GM23338 (cell line): ENCODE measurements at regions not wholly inside any gene's neighbourhood (a gene's known extent, or its start where the extent isn't known, plus 50 kb on each side); places are given as distances from the start of the nearest gene placed in this dataset.

Experiments used
- ATAC-seq: fragments of 200-7000 bp; cut with Tn5 transposase; 3 replicates; pipeline ENCODE4 v1.9.1; 2020
- DNase-seq: peaks from one replicate; pipeline ENCODE4 v3.0.0-alpha.2; 2015; ENCODE audit warnings: low spot score
- H2AFZ ChIP-seq: fragments of 200-600 bp; sonication (generic); 2 replicates; pipeline ENCODE4 v1.8.0; 2016; ENCODE audit warnings: antibody characterized with exemption, mild to moderate bottlenecking, moderate library complexity
- H3F3A ChIP-seq: fragments of 200-600 bp; sonication (generic); replicated peaks from 2 replicates; pipeline ENCODE4 v1.8.0; 2017; ENCODE audit warnings: antibody characterized with exemption, mixed run types, low read depth
- H3K27ac ChIP-seq: fragments of 200-600 bp; sonication (generic); 2 replicates; pipeline ENCODE4 v1.6.1; 2016; ENCODE audit warnings: low read depth
- H3K27me3 ChIP-seq: fragments of 200-600 bp; sonication (generic); 2 replicates; pipeline ENCODE4 v1.8.0; 2016; ENCODE audit warnings: mild to moderate bottlenecking, mixed run types, moderate library complexity; ENCODE audit not compliant: insufficient read depth
- H3K36me3 ChIP-seq: fragments of 200-600 bp; sonication (generic); 2 replicates; pipeline ENCODE4 v1.8.0; 2016; ENCODE audit warnings: mild to moderate bottlenecking; ENCODE audit not compliant: insufficient read depth
- H3K4me1 ChIP-seq: fragments of 200-600 bp; sonication (generic); 2 replicates; pipeline ENCODE4 v1.8.0; 2016; ENCODE audit warnings: mild to moderate bottlenecking, moderate library complexity; ENCODE audit not compliant: insufficient read depth
- H3K4me2 ChIP-seq: fragments of 200-600 bp; sonication (generic); 2 replicates; pipeline ENCODE4 v1.7.1; 2017; ENCODE audit warnings: mixed run types
- H3K4me3 ChIP-seq: fragments of 200-600 bp; sonication (generic); 2 replicates; pipeline ENCODE4 v1.6.1; 2016; ENCODE audit warnings: mixed run types
- H3K79me2 ChIP-seq: fragments of 200-600 bp; sonication (generic); replicated peaks from 2 replicates; pipeline ENCODE4 v1.8.0; 2017; ENCODE audit warnings: mild to moderate bottlenecking; ENCODE audit not compliant: insufficient read depth
- H3K9me2 ChIP-seq: fragments of 200-600 bp; sonication (generic); 2 replicates; pipeline ENCODE4 v1.8.0; 2017; ENCODE audit not compliant: insufficient read depth
- H4K20me1 ChIP-seq: fragments of 200-600 bp; sonication (generic); replicated peaks from 2 replicates; pipeline ENCODE4 v1.8.0; 2017; ENCODE audit warnings: mild to moderate bottlenecking; ENCODE audit not compliant: insufficient read depth
- H3K27ac Mint-ChIP-seq: 2 replicates; pipeline ENCODE4 v1.8.0; 2020; ENCODE audit warnings: inconsistent platforms, mild to moderate bottlenecking, moderate library complexity, mixed read lengths
- H3K27me3 Mint-ChIP-seq: 3 replicates; pipeline ENCODE4 v1.8.0; 2022; ENCODE audit warnings: low read depth, mild to moderate bottlenecking, moderate library complexity, mixed read lengths, inconsistent platforms; ENCODE audit not compliant: insufficient read depth, poor library complexity
- H3K36me3 Mint-ChIP-seq: 3 replicates; pipeline ENCODE4 v1.8.0; 2021; ENCODE audit warnings: low read depth, mild to moderate bottlenecking, inconsistent platforms, moderate library complexity, mixed read lengths
- H3K4me1 Mint-ChIP-seq: 3 replicates; pipeline ENCODE4 v1.8.0; 2020; ENCODE audit warnings: mild to moderate bottlenecking, inconsistent platforms, mixed read lengths
- H3K4me3 Mint-ChIP-seq: 3 replicates; pipeline ENCODE4 v1.8.0; 2021; ENCODE audit warnings: moderate library complexity, mild to moderate bottlenecking, inconsistent platforms, mixed read lengths
- H3K9me3 Mint-ChIP-seq: 3 replicates; pipeline ENCODE4 v1.8.0; 2020; ENCODE audit warnings: moderate library complexity, mild to moderate bottlenecking, inconsistent platforms, mixed read lengths
- CREB1 ChIP-seq: fragments of 250-450 bp; sonication (Bioruptor Pico); IDR thresholded peaks from 2 replicates; pipeline ENCODE4 v1.5.0; 2020; ENCODE audit warnings: low read depth, mild to moderate bottlenecking, moderate library complexity
- CTCF ChIP-seq, 2 experiments: fragments of 200-600 bp in 1 of 2; sonication (generic) in 1 of 2; conservative IDR thresholded peaks; 2 replicates each; pipeline versions ENCODE4 v1.5.1 to v1.6.1; 2016 to 2017; ENCODE audit warnings: antibody characterized with exemption in 2 of 2, low read depth in 2 of 2, mild to moderate bottlenecking in 2 of 2, moderate library complexity in 1 of 2
- ETS1 ChIP-seq: IDR thresholded peaks from 2 replicates; pipeline ENCODE4 v1.6.1; 2016; ENCODE audit warnings: antibody characterized with exemption
- EZH2 ChIP-seq: fragments of 200-600 bp; sonication (generic); IDR thresholded peaks from one replicate; pipeline ENCODE4 v1.8.0; 2017; ENCODE audit warnings: antibody characterized with exemption, mild to moderate bottlenecking, low read depth; ENCODE audit not compliant: unreplicated experiment
- EZH2phosphoT487 ChIP-seq: fragments of 200-600 bp; sonication (generic); IDR thresholded peaks from one replicate; pipeline ENCODE4 v1.8.1; 2018; ENCODE audit warnings: antibody characterized with exemption; ENCODE audit not compliant: unreplicated experiment
- NANOG ChIP-seq: IDR thresholded peaks from 2 replicates; pipeline ENCODE4 v1.6.1; 2016; ENCODE audit warnings: antibody characterized with exemption, borderline replicate concordance
- POLR2AphosphoS5 ChIP-seq: IDR thresholded peaks from 2 replicates; pipeline ENCODE4 v1.6.1; 2016; ENCODE audit warnings: antibody characterized with exemption, low read depth
- STAT1 ChIP-seq: IDR thresholded peaks from one replicate; pipeline ENCODE4 v1.6.1; 2016; ENCODE audit warnings: antibody characterized with exemption; ENCODE audit not compliant: unreplicated experiment
- ZNF114 ChIP-seq: fragments of 250-450 bp; sonication (Bioruptor Pico); IDR thresholded peaks from 2 replicates; pipeline ENCODE4 v1.5.0; 2020; ENCODE audit warnings: mild to moderate bottlenecking, moderate library complexity
- ZNF331 ChIP-seq: fragments of 250-450 bp; sonication (Bioruptor Pico); IDR thresholded peaks from 2 replicates; pipeline ENCODE4 v1.5.0; 2020; ENCODE audit warnings: low read depth, mild to moderate bottlenecking, moderate library complexity
- ZNF462 ChIP-seq: fragments of 250-450 bp; sonication (Bioruptor Pico); IDR thresholded peaks from 2 replicates; pipeline ENCODE4 v1.5.0; 2020; ENCODE audit warnings: mild to moderate bottlenecking, moderate library complexity

- TF ChIP-seq ETS1 (no peak), ZNF114 (CRISPR knock-in tag) (no peak), STAT1 (no peak), POLR2AphosphoS5 (no peak), ZNF331 (no peak)
Observed at GRCh38 chr5:68159224-68159951, 56.2 kb upstream of the PIK3R1 start (continued).

GRCh38 chr5:68155940-68156339 lies 59.6 kb upstream of the PIK3R1 start:
- no peak overlapping the region for H3K27ac Mint-ChIP-seq
- Histone ChIP-seq H3K27ac (no peak overlapping the region), H3K36me3 (no peaks in the 10 kb centered on the region), H4K20me1 (no peaks in the 10 kb centered on the region), H3K79me2 (no peaks in the 10 kb centered on the region), H3K27me3 (no peaks in the 10 kb centered on the region), H3K4me3 (no peak overlapping the region), H3K9me2 (no peaks in the 10 kb centered on the region), H3F3A (no peaks in the 10 kb centered on the region), H2AFZ (no peak overlapping the region), H3K4me1 (0 out of 2 replicates have a peak, but pooled peaks cover 6% of the 10 kb centered on the region), H3K4me2 (no peak overlapping the region)
- TF ChIP-seq ZNF331 (no peak), CTCF (conservative IDR thresholded peaks at IDR 0.05; ENCODE audit: low read depth in 2 of 2) (no peak), POLR2AphosphoS5 (no peak), EZH2phosphoT487 (no peak), STAT1 (no peak), ZNF114 (CRISPR knock-in tag) (no peak), ZNF462 (CRISPR knock-in tag) (no peak), NANOG (no peak), EZH2 (no peak), CREB1 (no peak)
- no peaks in the 10 kb centered on the region for H3K9me3 Mint-ChIP-seq
- H3K36me3 Mint-ChIP-seq, result no peaks in the 10 kb centered on the region
- H3K4me1 Mint-ChIP-seq, result peaks cover 5% of the 10 kb centered on the region; the same call in 2 of the 3 replicates
- no peak for ATAC-seq
- DNase-seq, result no peak
- no peak overlapping the region for H3K4me3 Mint-ChIP-seq
- no peaks in the 10 kb centered on the region for H3K27me3 Mint-ChIP-seq
